ENCODE measurements at regions not wholly inside any gene's neighbourhood (a gene's known extent, or its start where the extent isn't known, plus 50 kb on each side); places are given as distances from the start of the nearest gene placed in this dataset.
"Not testable (repeated sequence)": the region's sequence is repeated elsewhere in the genome, so short reads cannot be mapped to it uniquely, and the experiment has no call there.

GRCh38 chr14:71555654-71556559 is 376.3 kb upstream of the RGS6 start:
- H3K9ac ChIP-seq (ENCODE audit: low read length), result peak overlapping the region; percentile 35
- TF ChIP-seq EZH2 (IDR thresholded peaks at IDR 0.05; ENCODE audit: borderline replicate concordance, low read length), result no peak
- TF ChIP-seq, protein P1, sequence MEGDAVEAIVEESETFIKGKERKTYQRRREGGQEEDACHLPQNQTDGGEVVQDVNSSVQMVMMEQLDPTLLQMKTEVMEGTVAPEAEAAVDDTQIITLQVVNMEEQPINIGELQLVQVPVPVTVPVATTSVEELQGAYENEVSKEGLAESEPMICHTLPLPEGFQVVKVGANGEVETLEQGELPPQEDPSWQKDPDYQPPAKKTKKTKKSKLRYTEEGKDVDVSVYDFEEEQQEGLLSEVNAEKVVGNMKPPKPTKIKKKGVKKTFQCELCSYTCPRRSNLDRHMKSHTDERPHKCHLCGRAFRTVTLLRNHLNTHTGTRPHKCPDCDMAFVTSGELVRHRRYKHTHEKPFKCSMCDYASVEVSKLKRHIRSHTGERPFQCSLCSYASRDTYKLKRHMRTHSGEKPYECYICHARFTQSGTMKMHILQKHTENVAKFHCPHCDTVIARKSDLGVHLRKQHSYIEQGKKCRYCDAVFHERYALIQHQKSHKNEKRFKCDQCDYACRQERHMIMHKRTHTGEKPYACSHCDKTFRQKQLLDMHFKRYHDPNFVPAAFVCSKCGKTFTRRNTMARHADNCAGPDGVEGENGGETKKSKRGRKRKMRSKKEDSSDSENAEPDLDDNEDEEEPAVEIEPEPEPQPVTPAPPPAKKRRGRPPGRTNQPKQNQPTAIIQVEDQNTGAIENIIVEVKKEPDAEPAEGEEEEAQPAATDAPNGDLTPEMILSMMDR (IDR thresholded peaks at IDR 0.05; ENCODE audit: low read length), result no peak
- no peaks in the 10 kb centered on the region for H3K27me3 ChIP-seq (ENCODE audit: insufficient read depth, low read length)
- no peaks in the 10 kb centered on the region for H3K9me2 ChIP-seq (ENCODE audit: low read depth, low read length)
- H3K4me1 ChIP-seq (ENCODE audit: insufficient read depth, low read length, severe bottlenecking), result peaks cover 68% of the 10 kb centered on the region
- H3K4me3 ChIP-seq (ENCODE audit: low read depth, low read length, poor library complexity, severe bottlenecking), result peak overlapping the region; percentile 26
- 0 out of 2 replicates have a peak, but pooled peaks cover 6% of the 10 kb centered on the region for H3F3A ChIP-seq (ENCODE audit: insufficient read depth, low read length)
- H3K9me3 ChIP-seq (ENCODE audit: low read length), result no peaks in the 10 kb centered on the region
- H2AFZ ChIP-seq (ENCODE audit: low read length), result no peak overlapping the region
- H3K36me3 ChIP-seq (ENCODE audit: insufficient read depth, low read length), result no peaks in the 10 kb centered on the region
- no peaks in the 10 kb centered on the region for H3K79me2 ChIP-seq (ENCODE audit: insufficient read depth, low read length)
- peak overlapping the region; percentile 93 for H3K27ac ChIP-seq (ENCODE audit: low read depth, low read length, poor library complexity, severe bottlenecking)
- no peaks in the 10 kb centered on the region for H4K20me1 ChIP-seq (ENCODE audit: insufficient read depth, low read length)
- peak overlapping the region; percentile 51 for H3K4me2 ChIP-seq (ENCODE audit: low read length)

DNA sequence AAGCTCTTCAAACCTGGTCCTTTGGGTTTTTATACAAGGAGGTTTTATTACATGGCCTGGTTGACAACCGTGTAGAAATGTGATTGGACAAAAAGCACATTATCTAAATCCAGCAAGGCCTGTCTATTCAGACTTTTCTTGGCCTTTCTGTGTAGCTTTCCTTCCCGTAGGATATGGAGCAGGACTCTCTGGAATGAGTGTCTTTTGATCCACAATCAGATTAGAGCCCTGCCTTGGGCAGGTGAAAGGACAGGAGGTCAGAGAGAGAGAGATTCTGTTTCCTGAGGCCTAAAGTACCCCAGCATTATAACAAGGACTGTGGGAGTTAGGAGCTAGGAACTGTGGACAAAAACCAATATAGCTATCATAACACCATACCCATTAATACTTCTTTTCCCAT is 375.5 kb upstream of the RGS6 start:
- Histone ChIP-seq H3F3A (ENCODE audit: insufficient read depth, low read length) (0 out of 2 replicates have a peak, but pooled peaks cover 6% of the 10 kb centered on the region), H2AFZ (ENCODE audit: low read length) (no peak overlapping the region), H3K4me1 (ENCODE audit: insufficient read depth, low read length, severe bottlenecking) (peaks cover 61% of the 10 kb centered on the region), H3K27me3 (ENCODE audit: insufficient read depth, low read length) (no peaks in the 10 kb centered on the region), H4K20me1 (ENCODE audit: insufficient read depth, low read length) (no peaks in the 10 kb centered on the region), H3K4me3 (ENCODE audit: low read depth, low read length, poor library complexity, severe bottlenecking) (no peak overlapping the region), H3K9ac (ENCODE audit: low read length) (no peak overlapping the region), H3K9me3 (ENCODE audit: low read length) (no peaks in the 10 kb centered on the region), H3K9me2 (ENCODE audit: low read depth, low read length) (no peaks in the 10 kb centered on the region), H3K4me2 (ENCODE audit: low read length) (no peak overlapping the region), H3K79me2 (ENCODE audit: insufficient read depth, low read length) (no peaks in the 10 kb centered on the region), H3K27ac (ENCODE audit: low read depth, low read length, poor library complexity, severe bottlenecking) (peak overlapping the region; percentile 93), H3K36me3 (ENCODE audit: insufficient read depth, low read length) (no peaks in the 10 kb centered on the region)
- TF ChIP-seq, protein P1 (IDR thresholded peaks at IDR 0.05; ENCODE audit: low read length), result no peak
- no peak for TF ChIP-seq EZH2 (IDR thresholded peaks at IDR 0.05; ENCODE audit: borderline replicate concordance, low read length)

- Histone ChIP-seq H3K27me3 (ENCODE audit: insufficient read depth, low read length) (no peaks in the 10 kb centered on the region), H2AFZ (ENCODE audit: low read length) (no peak overlapping the region), H3K4me3 (ENCODE audit: low read depth, low read length, poor library complexity, severe bottlenecking) (no peak overlapping the region), H3K4me2 (ENCODE audit: low read length) (no peak overlapping the region), H3K9me2 (ENCODE audit: low read depth, low read length) (no peaks in the 10 kb centered on the region), H4K20me1 (ENCODE audit: insufficient read depth, low read length) (no peaks in the 10 kb centered on the region), H3K9ac (ENCODE audit: low read length) (no peak overlapping the region), H3K9me3 (ENCODE audit: low read length) (no peaks in the 10 kb centered on the region), H3F3A (ENCODE audit: insufficient read depth, low read length) (0 out of 2 replicates have a peak, but pooled peaks cover 6% of the 10 kb centered on the region), H3K27ac (ENCODE audit: low read depth, low read length, poor library complexity, severe bottlenecking) (peak overlapping the region; percentile 93), H3K79me2 (ENCODE audit: insufficient read depth, low read length) (no peaks in the 10 kb centered on the region), H3K36me3 (ENCODE audit: insufficient read depth, low read length) (no peaks in the 10 kb centered on the region), H3K4me1 (ENCODE audit: insufficient read depth, low read length, severe bottlenecking) (peaks cover 58% of the 10 kb centered on the region)
- TF ChIP-seq, protein P1 (IDR thresholded peaks at IDR 0.05; ENCODE audit: low read length), result no peak
- no peak for TF ChIP-seq EZH2 (IDR thresholded peaks at IDR 0.05; ENCODE audit: borderline replicate concordance, low read length)
Measured at GRCh38 chr14:71557351-71557750, 374.9 kb upstream of the RGS6 start.

DNA sequence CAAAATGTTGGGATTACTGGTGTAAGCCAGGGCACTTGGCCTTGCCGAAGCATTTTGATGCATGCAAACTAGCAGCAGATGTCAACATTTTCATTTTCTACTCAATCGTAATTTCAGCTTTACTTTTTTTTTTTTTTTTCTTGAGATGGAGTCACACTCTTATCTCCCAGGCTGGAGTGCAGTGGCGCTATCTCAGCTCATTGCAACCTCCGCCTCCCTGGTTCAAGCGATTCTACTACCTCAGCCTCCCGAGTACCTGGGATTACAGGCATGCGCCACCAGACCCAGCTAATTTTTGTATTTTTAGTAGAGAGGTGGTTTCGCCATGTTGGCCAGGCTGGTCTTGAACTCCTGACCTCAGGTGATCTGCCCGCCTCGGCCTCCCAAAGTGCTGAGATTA is 373.3 kb upstream of the RGS6 start:
- not testable (repeated sequence) for H3K27ac ChIP-seq (ENCODE audit: low read depth, low read length, poor library complexity, severe bottlenecking); H2AFZ ChIP-seq (ENCODE audit: low read length); H3K9me2 ChIP-seq (ENCODE audit: low read depth, low read length); H3K36me3 ChIP-seq (ENCODE audit: insufficient read depth, low read length); H3K9me3 ChIP-seq (ENCODE audit: low read length); H3K79me2 ChIP-seq (ENCODE audit: insufficient read depth, low read length); H4K20me1 ChIP-seq (ENCODE audit: insufficient read depth, low read length); H3K9ac ChIP-seq (ENCODE audit: low read length); H3K4me2 ChIP-seq (ENCODE audit: low read length); H3K27me3 ChIP-seq (ENCODE audit: insufficient read depth, low read length); H3K4me3 ChIP-seq (ENCODE audit: low read depth, low read length, poor library complexity, severe bottlenecking)
- peaks cover 54% of the 10 kb centered on the region for H3K4me1 ChIP-seq (ENCODE audit: insufficient read depth, low read length, severe bottlenecking)
- peaks cover 13% of the 10 kb centered on the region; the same call in 1 of the 2 replicates for H3F3A ChIP-seq (ENCODE audit: insufficient read depth, low read length)

Data from OCI-LY1 (cell line).